Panc1 (cell line): ENCODE measurements at regions not wholly inside any gene's neighbourhood (a gene's known extent, or its start where the extent isn't known, plus 50 kb on each side); places are given as distances from the start of the nearest gene placed in this dataset.

ENCODE experiments used
- ATAC-seq: fragments of 200-7000 bp; cut with Tn5 transposase; 2 replicates; pipeline ENCODE4 v1.9.1; 2020; ENCODE audit warnings: mild to moderate bottlenecking, moderate library complexity
- BruUV-seq: library from RNA; stranded (reverse); fragments of 400-500 nt; replicated peaks from 2 replicates; lab custom pipeline; 2021; lab: Mats Ljungman, UMichigan
- CTCF ChIA-PET: fragments of 300-600 bp; sonication (Branson Sonifier 250); formaldehyde crosslinking; loops from one replicate; lab custom pipeline; 2022; ENCODE audit warnings: antibody characterized with exemption; lab: Charles Lee
- POLR2A ChIA-PET: fragments of 300-600 bp; sonication (Branson Sonifier 250); formaldehyde crosslinking; loops from one replicate; lab custom pipeline; 2022; ENCODE audit warnings: antibody characterized with exemption; lab: Charles Lee
- DNase-seq: peaks from one replicate; pipeline ENCODE4 v3.0.0-alpha.2; 2010; ENCODE audit warnings: low read depth, low spot score
- H3K27ac ChIP-seq: 2 replicates; pipeline ENCODE4 v1.5.1; 2011; ENCODE audit warnings: mild to moderate bottlenecking, low read length, inconsistent platforms
- H3K27me3 ChIP-seq: fragments of 200-500 bp; sonication (Bioruptor generic); 2 replicates; pipeline ENCODE4 v1.6.0; 2014; ENCODE audit warnings: low read length, inconsistent platforms; ENCODE audit not compliant: control insufficient read depth, insufficient read depth
- H3K36me3 ChIP-seq: fragments of 200-500 bp; sonication (Bioruptor generic); 2 replicates; pipeline ENCODE4 v1.5.1; 2014; ENCODE audit warnings: inconsistent platforms, mild to moderate bottlenecking, low read length, moderate library complexity; ENCODE audit not compliant: control insufficient read depth, insufficient read depth
- H3K4me1 ChIP-seq: 2 replicates; pipeline ENCODE4 v1.5.1; 2011; ENCODE audit warnings: inconsistent platforms, mild to moderate bottlenecking, low read length, moderate library complexity; ENCODE audit not compliant: control insufficient read depth, insufficient read depth
- H3K4me3 ChIP-seq, 2 experiments: 2 replicates each; pipeline ENCODE4 v1.5.1; 2011 to 2012; ENCODE audit warnings: low read depth in 2 of 2, low read length in 2 of 2, mild to moderate bottlenecking in 2 of 2, inconsistent platforms in 1 of 2, moderate library complexity in 1 of 2
- H3K9me3 ChIP-seq: fragments of 200-500 bp; sonication (Bioruptor generic); 2 replicates; pipeline ENCODE4 v1.5.1; 2014; ENCODE audit warnings: low read depth, mild to moderate bottlenecking, inconsistent platforms, low read length, moderate library complexity; ENCODE audit not compliant: control insufficient read depth, insufficient read depth
- CTCF ChIP-seq: fragments of 450-650 bp; IDR thresholded peaks from 2 replicates; pipeline ENCODE4 v1.5.1; 2017; ENCODE audit warnings: mild to moderate bottlenecking
- POLR2AphosphoS5 ChIP-seq: IDR thresholded peaks from 2 replicates; pipeline ENCODE4 v1.6.1; 2012; ENCODE audit warnings: mild to moderate bottlenecking, low read depth, low read length, moderate library complexity
- REST ChIP-seq, 2 experiments: IDR thresholded peaks; 2 replicates each; pipeline ENCODE4 v1.6.1; 2011 to 2012; ENCODE audit warnings: low read depth in 2 of 2, control low read depth in 1 of 2, low read length in 1 of 2, mild to moderate bottlenecking in 1 of 2, moderate library complexity in 1 of 2; ENCODE audit not compliant: insufficient read depth in 1 of 2
- SIN3A ChIP-seq: IDR thresholded peaks from 2 replicates; pipeline ENCODE4 v1.6.1; 2012; ENCODE audit warnings: low read depth, mild to moderate bottlenecking, low read length, moderate library complexity, borderline replicate concordance; ENCODE audit not compliant: insufficient read depth
- TCF7L2 ChIP-seq: IDR thresholded peaks from 2 replicates; pipeline ENCODE4 v1.6.1; 2011; ENCODE audit warnings: mild to moderate bottlenecking, low read depth, low read length, inconsistent platforms
- in situ Hi-C: cut with HindIII; loops from 2 replicates; pipeline ENCODE4 v1.10.0; 2016; ENCODE audit warnings: low sequenced_read_pairs, low pct_unique_long_range_greater_than_20kb
- intact Hi-C: fragments of 100-400 bp; cut with micrococcal nuclease; formaldehyde crosslinking; loops from one replicate; pipeline ENCODE4 v1.10.0; 2022; ENCODE audit not compliant: unreplicated experiment

DNA sequence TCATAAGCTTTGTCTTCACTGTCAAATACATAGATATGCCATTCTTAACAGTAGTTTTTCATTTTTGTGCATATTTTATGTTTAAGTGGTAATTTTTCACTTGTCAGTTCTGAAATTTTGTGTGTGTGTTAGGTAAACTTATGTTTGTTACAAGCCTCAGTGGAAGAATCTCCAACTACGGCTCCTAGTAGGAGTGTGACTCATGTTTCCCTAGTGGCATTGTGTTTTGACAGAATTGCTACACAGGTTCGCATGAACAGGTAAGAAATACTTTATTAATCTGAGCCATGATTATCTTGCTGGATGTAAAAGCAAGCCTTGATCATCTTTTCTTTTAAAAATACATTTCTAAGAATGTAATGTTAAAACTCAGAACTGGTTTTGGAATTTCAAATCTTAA, 94.4 kb downstream of the BLTP1 start:
- Histone ChIP-seq H3K27ac (no peak overlapping the region), H3K9me3 (no peaks in the 10 kb centered on the region), H3K36me3 (peaks cover 6% of the 10 kb centered on the region; the same call in 1 of the 2 replicates), H3K4me1 (no peaks in the 10 kb centered on the region), H3K27me3 (no peaks in the 10 kb centered on the region), H3K4me3 (no peak overlapping the region)
- no TSS peak for BruUV-seq
- CTCF ChIA-PET, result no interaction called here
- in situ Hi-C loops, result no loop called here
- DNase-seq (no peak), ATAC-seq (no peak)
- TF ChIP-seq CTCF, result no peak
- POLR2A ChIA-PET, result no interaction called here
- intact Hi-C loops, result no loop called here

DNA sequence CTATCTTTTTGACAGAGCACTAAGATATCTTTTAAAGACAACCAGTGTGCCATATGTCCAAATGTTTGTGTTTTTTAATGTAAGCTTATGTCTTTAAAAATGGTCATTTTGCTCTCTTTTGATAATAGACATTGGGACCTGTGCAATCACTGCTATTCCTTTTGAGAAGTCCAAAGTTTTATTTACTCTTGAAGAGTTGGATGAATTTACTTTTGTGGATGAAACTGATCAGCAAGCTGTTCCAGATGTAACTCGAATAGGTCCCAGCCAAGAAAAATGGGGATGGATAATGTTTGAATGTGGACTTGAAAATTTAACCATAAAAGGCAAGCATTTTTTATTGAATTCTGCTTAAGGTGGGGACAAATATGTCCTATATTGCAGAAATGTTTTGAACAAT, 97.2 kb downstream of the BLTP1 start:
- H3K36me3 ChIP-seq, result peaks cover 6% of the 10 kb centered on the region; the same call in 1 of the 2 replicates
- intact Hi-C loops, result no loop called here
- TF ChIP-seq SIN3A (no peak), REST (IDR thresholded peaks at IDR 0.05; ENCODE audit: insufficient read depth in 1 of 2, low read depth in 2 of 2, low read length in 1 of 2) (no peak), POLR2AphosphoS5 (no peak), CTCF (no peak), TCF7L2 (no peak)
- no peak overlapping the region for H3K4me3 ChIP-seq
- no peaks in the 10 kb centered on the region for H3K4me1 ChIP-seq
- no peak for DNase-seq
- ChIA-PET CTCF (no interaction called here), POLR2A (no interaction called here)
- no peaks in the 10 kb centered on the region for H3K27me3 ChIP-seq
- no peaks in the 10 kb centered on the region for H3K9me3 ChIP-seq
- ATAC-seq, result no peak
- in situ Hi-C loops, result no loop called here
- H3K27ac ChIP-seq, result no peak overlapping the region
- no TSS peak for BruUV-seq

DNA sequence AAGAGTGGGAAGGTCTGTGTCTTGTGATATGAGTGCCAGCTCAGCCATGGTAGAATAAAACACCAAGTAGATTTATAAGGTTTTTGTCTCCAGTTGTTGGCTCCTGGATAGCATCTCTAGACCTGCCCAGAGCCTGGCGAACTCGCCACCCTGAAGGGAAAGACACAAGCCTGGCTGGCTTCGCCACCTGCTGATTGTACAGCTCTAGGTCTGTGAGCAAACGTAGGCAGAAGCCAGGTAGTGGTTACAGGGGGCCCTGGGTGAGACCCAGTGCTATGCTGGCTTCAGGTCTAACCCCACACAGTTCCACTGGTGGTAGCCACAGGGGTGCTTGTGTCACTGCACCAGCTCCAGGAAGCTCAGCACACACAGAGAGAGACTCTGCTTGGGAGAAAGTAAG, 100.5 kb downstream of the BLTP1 start:
- ChIA-PET POLR2A (no interaction called here), CTCF (no interaction called here)
- no TSS peak for BruUV-seq
- Histone ChIP-seq H3K27ac (no peak overlapping the region), H3K4me1 (no peaks in the 10 kb centered on the region), H3K4me3 (no peak overlapping the region), H3K9me3 (no peaks in the 10 kb centered on the region), H3K36me3 (no peaks in the 10 kb centered on the region; the same call in 1 of the 2 replicates), H3K27me3 (no peaks in the 10 kb centered on the region)
- ATAC-seq (no peak), DNase-seq (no peak)
- intact Hi-C loops (no loop called here), in situ Hi-C loops (no loop called here)
- TF ChIP-seq POLR2AphosphoS5, result no peak
